IMR-90 (cell line): ENCODE measurements at regions not wholly inside any gene's neighbourhood (a gene's known extent, or its start where the extent isn't known, plus 50 kb on each side); places are given as distances from the start of the nearest gene placed in this dataset.
"Not testable (repeated sequence)": the region's sequence is repeated elsewhere in the genome, so short reads cannot be mapped to it uniquely, and the experiment has no call there.

Source experiments
- ATAC-seq: fragments of 200-7000 bp; cut with Tn5 transposase; 2 replicates; pipeline ENCODE4 v1.9.1; 2020; ENCODE audit warnings: low read depth, mild to moderate bottlenecking, moderate library complexity
- BruUV-seq: library from RNA; stranded (reverse); fragments of 400-500 nt; replicated peaks from 2 replicates; lab custom pipeline; 2021; lab: Mats Ljungman, UMichigan
- CTCF ChIA-PET: fragments of 300-600 bp; formaldehyde crosslinking; extraction: SDS; loops from one replicate; lab custom pipeline; 2021; ENCODE audit warnings: antibody characterized with exemption; lab: Yijun Ruan, JAX
- POLR2A ChIA-PET: fragments of 300-600 bp; sonication (Branson Sonifier 250); formaldehyde crosslinking; loops from one replicate; lab custom pipeline; 2022; ENCODE audit warnings: antibody characterized with exemption; ENCODE audit not compliant: unreplicated experiment; lab: Charles Lee
- DNase-seq: peaks from one replicate; pipeline ENCODE4 v3.0.0; 2013
- H2AFZ ChIP-seq: replicated peaks from 2 replicates; pipeline ENCODE3; 2013; ENCODE audit warnings: low read length, mild to moderate bottlenecking; ENCODE audit not compliant: poor library complexity
- H2AK5ac ChIP-seq: 2 replicates; pipeline ENCODE4 v1.6.1; 2013; ENCODE audit warnings: low read depth, low read length, inconsistent platforms
- H2AK9ac ChIP-seq: replicated peaks from 2 replicates; pipeline ENCODE3; 2013; ENCODE audit warnings: mild to moderate bottlenecking, low read depth, low read length, moderate library complexity; ENCODE audit not compliant: poor library complexity
- H2BK120ac ChIP-seq: 2 replicates; pipeline ENCODE4 v1.6.1; 2013; ENCODE audit warnings: low read depth, low read length, inconsistent platforms
- H2BK15ac ChIP-seq: 3 replicates; pipeline ENCODE4 v1.6.1; 2013; ENCODE audit warnings: low read depth, low read length, inconsistent platforms
- H2BK20ac ChIP-seq: 2 replicates; pipeline ENCODE4 v1.6.1; 2013; ENCODE audit warnings: low read depth, mild to moderate bottlenecking, inconsistent platforms, low read length, moderate library complexity
- H2BK5ac ChIP-seq: 2 replicates; pipeline ENCODE4 v1.6.1; 2013; ENCODE audit warnings: mild to moderate bottlenecking, low read depth, low read length, inconsistent platforms; ENCODE audit not compliant: poor library complexity, severe bottlenecking
- H3K14ac ChIP-seq: replicated peaks from 2 replicates; pipeline ENCODE4 v1.6.1; 2013; ENCODE audit warnings: low read depth, low read length, inconsistent platforms
- H3K18ac ChIP-seq: 2 replicates; pipeline ENCODE4 v1.6.1; 2013; ENCODE audit warnings: low read depth, low read length, control low read depth
- H3K23ac ChIP-seq: 2 replicates; pipeline ENCODE4 v1.6.1; 2013; ENCODE audit warnings: low read depth, low read length, inconsistent platforms
- H3K27ac ChIP-seq: 2 replicates; pipeline ENCODE4 v1.5.1; 2013; ENCODE audit warnings: mild to moderate bottlenecking, control low read depth, low read length; ENCODE audit not compliant: insufficient read depth
- H3K27me3 ChIP-seq: 2 replicates; pipeline ENCODE4 v1.6.1; 2013; ENCODE audit warnings: low read length; ENCODE audit not compliant: control insufficient read depth, insufficient read depth
- H3K36me3 ChIP-seq: 2 replicates; pipeline ENCODE4 v1.6.1; 2013; ENCODE audit warnings: low read length, mixed read lengths; ENCODE audit not compliant: control insufficient read depth, insufficient read depth
- H3K4ac ChIP-seq: 2 replicates; pipeline ENCODE4 v1.6.1; 2013; ENCODE audit warnings: low read depth, low read length, inconsistent platforms
- H3K4me1 ChIP-seq: 2 replicates; pipeline ENCODE4 v1.6.1; 2013; ENCODE audit warnings: low read length, mixed read lengths; ENCODE audit not compliant: control insufficient read depth, insufficient read depth
- H3K4me2 ChIP-seq: 2 replicates; pipeline ENCODE4 v1.6.1; 2013; ENCODE audit warnings: low read depth, mild to moderate bottlenecking, control low read depth, low read length, moderate library complexity
- H3K4me3 ChIP-seq: 2 replicates; pipeline ENCODE4 v1.5.1; 2013; ENCODE audit warnings: low read depth, mild to moderate bottlenecking, control low read depth, low read length, moderate library complexity; ENCODE audit not compliant: insufficient read depth
- H3K56ac ChIP-seq: 2 replicates; pipeline ENCODE4 v1.6.1; 2013; ENCODE audit warnings: low read length, inconsistent platforms; ENCODE audit not compliant: insufficient read depth; ENCODE audit errors: extremely low read depth
- H3K79me1 ChIP-seq, 2 experiments: 2 replicates each; pipeline ENCODE4 v1.6.1; 2013; ENCODE audit warnings: low read length in 2 of 2, inconsistent platforms in 1 of 2, low read depth in 1 of 2
- H3K9ac ChIP-seq: 2 replicates; pipeline ENCODE4 v1.6.1; 2013; ENCODE audit warnings: low read depth, low read length, control low read depth
- H3K9me1 ChIP-seq: 2 replicates; pipeline ENCODE4 v1.6.1; 2013; ENCODE audit warnings: low read length, inconsistent platforms; ENCODE audit not compliant: insufficient read depth
- H3K9me3 ChIP-seq: 2 replicates; pipeline ENCODE4 v1.6.1; 2013; ENCODE audit warnings: low read length; ENCODE audit not compliant: control insufficient read depth, insufficient read depth
- H4K20me1 ChIP-seq: 2 replicates; pipeline ENCODE4 v1.6.1; 2013; ENCODE audit warnings: low read length, inconsistent platforms; ENCODE audit not compliant: insufficient read depth
- H4K5ac ChIP-seq: 2 replicates; pipeline ENCODE4 v1.6.1; 2013; ENCODE audit warnings: mild to moderate bottlenecking, low read depth, low read length, control low read depth
- H4K8ac ChIP-seq, 2 experiments: 2 replicates each; pipeline ENCODE4 v1.6.1; 2013; ENCODE audit warnings: low read depth in 2 of 2, low read length in 2 of 2, control low read depth in 1 of 2, inconsistent platforms in 1 of 2
- H4K91ac ChIP-seq: 2 replicates; pipeline ENCODE4 v1.6.1; 2013; ENCODE audit warnings: low read depth, low read length, inconsistent platforms; ENCODE audit not compliant: insufficient read depth
- CEBPB ChIP-seq: IDR thresholded peaks from 2 replicates; pipeline ENCODE4 v1.6.1; 2012; ENCODE audit warnings: low read depth, low read length, improper control_type of control experiment
- CHD1 ChIP-seq: IDR thresholded peaks from 2 replicates; pipeline ENCODE4 v1.6.1; 2012; ENCODE audit warnings: low read depth, low read length, improper control_type of control experiment
- NFE2L2 ChIP-seq: fragments of 150-350 bp; IDR thresholded peaks from 2 replicates; pipeline ENCODE4 v1.6.1; 2016; ENCODE audit warnings: low read depth, mild to moderate bottlenecking, low read length
- POLR2A ChIP-seq: IDR thresholded peaks from 2 replicates; pipeline ENCODE4 v1.6.1; 2012; ENCODE audit warnings: mild to moderate bottlenecking, low read depth, low read length
- RAD21 ChIP-seq: IDR thresholded peaks from 2 replicates; pipeline ENCODE4 v1.6.1; 2012; ENCODE audit warnings: low read length, improper control_type of control experiment
- RFX5 ChIP-seq: IDR thresholded peaks from 2 replicates; pipeline ENCODE4 v1.8.0; 2012; ENCODE audit warnings: low read depth, mild to moderate bottlenecking, low read length, moderate library complexity
- SMC3 ChIP-seq: fragments of 150-350 bp; IDR thresholded peaks from 2 replicates; pipeline ENCODE4 v1.6.1; 2016; ENCODE audit warnings: low read depth, mild to moderate bottlenecking, antibody characterized with exemption, low read length, moderate library complexity
- WGBS, 2 experiments: methylation state at CpG; one replicate each; pipeline versions ENCODE4 v1.1.5 to v1.1.7; 2013; ENCODE audit warnings: missing lambda C conversion rate in 2 of 2; ENCODE audit not compliant: insufficient read length in 1 of 2; ENCODE audit errors: extremely low coverage in 2 of 2; 5-methylcytosine and 5-hydroxymethylcytosine counted together
- dilution Hi-C: fragments of 300-500 bp; cut with HindIII; formaldehyde crosslinking; loops from one replicate; pipeline ENCODE4 v1.14.3; 2018; ENCODE audit warnings: low sequenced_read_pairs; ENCODE audit not compliant: unreplicated experiment
- in situ Hi-C: fragments of 300-500 bp; cut with MboI; formaldehyde crosslinking; loops from 3 replicates; pipeline ENCODE4 v1.14.3; 2019; ENCODE audit warnings: low sequenced_read_pairs, inconsistent platforms, mixed read lengths
- intact Hi-C: fragments of 100-400 bp; cut with micrococcal nuclease; formaldehyde crosslinking; loops from 2 replicates; pipeline ENCODE4 v1.10.0; 2022
- TF ChIP-seq, protein P1 (sequence below): fragments of 150-350 bp; IDR thresholded peaks from 2 replicates; pipeline ENCODE4 v1.6.1; 2016; ENCODE audit warnings: low read depth, mild to moderate bottlenecking, low read length, moderate library complexity, borderline replicate concordance

GRCh38 chr3:102727340-102727739 is 292.5 kb downstream of the ZPLD1 start:
- H3K23ac ChIP-seq, result no peak overlapping the region
- no peaks in the 10 kb centered on the region for H3K36me3 ChIP-seq
- H3K4me1 ChIP-seq, result no peaks in the 10 kb centered on the region
- no peak overlapping the region for H2BK120ac ChIP-seq
- no peak overlapping the region for H3K56ac ChIP-seq
- no peak overlapping the region for H3K9ac ChIP-seq
- no peak overlapping the region for H3K18ac ChIP-seq
- no peak overlapping the region for H3K27ac ChIP-seq
- H3K14ac ChIP-seq, result no peak overlapping the region
- H3K4ac ChIP-seq, result no peak overlapping the region
- no peak overlapping the region for H2AK5ac ChIP-seq
- no peak overlapping the region for H2BK20ac ChIP-seq
- no peaks in the 10 kb centered on the region for H4K20me1 ChIP-seq
- TF ChIP-seq RAD21 (no peak), CEBPB (no peak), RFX5 (no peak), SMC3 (no peak), CHD1 (no peak), POLR2A (no peak), NFE2L2 (no peak)
- TF ChIP-seq, protein P1, sequence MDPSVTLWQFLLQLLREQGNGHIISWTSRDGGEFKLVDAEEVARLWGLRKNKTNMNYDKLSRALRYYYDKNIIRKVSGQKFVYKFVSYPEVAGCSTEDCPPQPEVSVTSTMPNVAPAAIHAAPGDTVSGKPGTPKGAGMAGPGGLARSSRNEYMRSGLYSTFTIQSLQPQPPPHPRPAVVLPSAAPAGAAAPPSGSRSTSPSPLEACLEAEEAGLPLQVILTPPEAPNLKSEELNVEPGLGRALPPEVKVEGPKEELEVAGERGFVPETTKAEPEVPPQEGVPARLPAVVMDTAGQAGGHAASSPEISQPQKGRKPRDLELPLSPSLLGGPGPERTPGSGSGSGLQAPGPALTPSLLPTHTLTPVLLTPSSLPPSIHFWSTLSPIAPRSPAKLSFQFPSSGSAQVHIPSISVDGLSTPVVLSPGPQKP, result no peak
- BruUV-seq, result no TSS peak
- no peak overlapping the region for H4K8ac ChIP-seq
- H4K5ac ChIP-seq, result no peak overlapping the region
- no peak overlapping the region for H4K91ac ChIP-seq
- H2AK9ac ChIP-seq, result no peak overlapping the region
- no peak overlapping the region for H3K4me2 ChIP-seq
- no peaks in the 10 kb centered on the region for H3K9me1 ChIP-seq
- no peaks in the 10 kb centered on the region for H3K27me3 ChIP-seq
- no peak overlapping the region for H3K4me3 ChIP-seq
- in situ Hi-C loops, result no loop called here
- ChIA-PET CTCF (no interaction called here), POLR2A (no interaction called here)
- no CpG with 5 or more reads among the region's 2 CpGs for WGBS, 2 experiments
- no peak overlapping the region for H2BK5ac ChIP-seq
- no peaks in the 10 kb centered on the region for H3K9me3 ChIP-seq
- no peak overlapping the region for H2BK15ac ChIP-seq
- H3K79me1 ChIP-seq, result no peaks in the 10 kb centered on the region
- ATAC-seq, result no peak
- H2AFZ ChIP-seq, result no peak overlapping the region
- no peak for DNase-seq
- dilution Hi-C loops, result no loop called here
- intact Hi-C loops, result no loop called here

- BruUV-seq, H3K23ac ChIP-seq, DNase-seq, H2BK5ac ChIP-seq, H4K8ac ChIP-seq, H3K27ac ChIP-seq, H3K4me1 ChIP-seq, POLR2A ChIA-PET, H2AFZ ChIP-seq, intact Hi-C loops, H2BK120ac ChIP-seq, H2BK15ac ChIP-seq, H3K4me2 ChIP-seq, H2AK9ac ChIP-seq, H3K27me3 ChIP-seq, in situ Hi-C loops, H4K20me1 ChIP-seq, dilution Hi-C loops, H3K9me3 ChIP-seq, H3K4me3 ChIP-seq, H2BK20ac ChIP-seq, CTCF ChIA-PET, H3K14ac ChIP-seq, H3K79me1 ChIP-seq, H3K56ac ChIP-seq, ATAC-seq, H3K18ac ChIP-seq, H3K9ac ChIP-seq, H3K4ac ChIP-seq, H2AK5ac ChIP-seq, H3K36me3 ChIP-seq, H3K9me1 ChIP-seq, H4K91ac ChIP-seq, H4K5ac ChIP-seq: not testable (repeated sequence)
- WGBS, 2 experiments, result 33% methylated on average over 1 of the region's 12 CpGs; no CpG with 5 or more reads in 1 of the 2 experiments
Observed at GRCh38 chr3:102732581-102732980, 297.8 kb downstream of the ZPLD1 start.
